MCF 10A (cell line): ENCODE measurements at regions not wholly inside any gene's neighbourhood (a gene's known extent, or its start where the extent isn't known, plus 50 kb on each side); places are given as distances from the start of the nearest gene placed in this dataset.

Source experiments
- BruUV-seq: library from RNA; stranded (reverse); fragments of 400-500 nt; replicated peaks from 2 replicates; lab custom pipeline; 2021; lab: Mats Ljungman, UMichigan
- CTCF ChIA-PET: fragments of 300-600 bp; sonication (Branson Sonifier 250); formaldehyde crosslinking; extraction: SDS; loops from one replicate; lab custom pipeline; 2021; ENCODE audit warnings: antibody characterized with exemption, inconsistent platforms; lab: Yijun Ruan, JAX
- POLR2A ChIA-PET: fragments of 300-600, 350-650 bp; sonication (Branson Sonifier 250); formaldehyde crosslinking; extraction: SDS; loops from one replicate; lab custom pipeline; 2020; ENCODE audit warnings: antibody characterized with exemption, inconsistent platforms; lab: Yijun Ruan, JAX
- DNase-seq: peaks from one replicate; pipeline ENCODE4 v3.0.0-alpha.2; 2018; ENCODE audit not compliant: unreplicated experiment
- H3K27ac Mint-ChIP-seq: one replicate; pipeline ENCODE4 v1.8.0; 2022; ENCODE audit warnings: mild to moderate bottlenecking, low read depth, mixed read lengths; ENCODE audit not compliant: unreplicated experiment
- H3K27me3 Mint-ChIP-seq: one replicate; pipeline ENCODE4 v1.8.0; 2022; ENCODE audit warnings: mixed read lengths; ENCODE audit not compliant: insufficient read depth, unreplicated experiment
- H3K36me3 Mint-ChIP-seq: one replicate; pipeline ENCODE4 v1.8.0; 2022; ENCODE audit warnings: mild to moderate bottlenecking, moderate library complexity, mixed read lengths; ENCODE audit not compliant: insufficient read depth, unreplicated experiment
- H3K4me1 Mint-ChIP-seq: one replicate; pipeline ENCODE4 v1.8.0; 2022; ENCODE audit warnings: mixed read lengths; ENCODE audit not compliant: insufficient read depth, unreplicated experiment
- H3K4me3 Mint-ChIP-seq: one replicate; pipeline ENCODE4 v1.8.0; 2022; ENCODE audit warnings: mild to moderate bottlenecking, moderate library complexity, mixed read lengths; ENCODE audit not compliant: unreplicated experiment
- H3K9me3 Mint-ChIP-seq: one replicate; pipeline ENCODE4 v1.8.0; 2022; ENCODE audit warnings: mixed read lengths; ENCODE audit not compliant: unreplicated experiment
- CTCF ChIP-seq: fragments of 200-600 bp; IDR thresholded peaks from one replicate; pipeline ENCODE4 v1.8.0; 2022; ENCODE audit warnings: antibody characterized with exemption, mild to moderate bottlenecking; ENCODE audit not compliant: unreplicated experiment
- intact Hi-C: fragments of 100-400 bp; cut with micrococcal nuclease; formaldehyde crosslinking; loops from 2 replicates; pipeline ENCODE4 v1.14.1; 2022

- ChIA-PET CTCF (interaction anchor here (0.6 kb wide), 1 partner anchor 1722 kb away, joined by 5 read pairs; no protein-coding TSS in a partner anchor), POLR2A (no interaction called here)
- intact Hi-C loops = no loop called here
- H3K27me3 Mint-ChIP-seq = no peaks in the 10 kb centered on the region
- no peak overlapping the region for H3K4me3 Mint-ChIP-seq
- TF ChIP-seq CTCF = no peak
- no peaks in the 10 kb centered on the region for H3K4me1 Mint-ChIP-seq
- H3K9me3 Mint-ChIP-seq = peaks cover 32% of the 10 kb centered on the region
- BruUV-seq = no TSS peak
- no peak overlapping the region for H3K27ac Mint-ChIP-seq
- H3K36me3 Mint-ChIP-seq = peaks cover 6% of the 10 kb centered on the region
- no peak for DNase-seq
Observed at GRCh38 chr20:43284486-43284885, 94.8 kb upstream of the PTPRT start.

- intact Hi-C loops = no loop called here
- TF ChIP-seq CTCF = no peak
- Mint-ChIP-seq H3K36me3 (peaks cover 6% of the 10 kb centered on the region), H3K4me1 (no peaks in the 10 kb centered on the region), H3K27me3 (no peaks in the 10 kb centered on the region), H3K4me3 (no peak overlapping the region), H3K27ac (no peak overlapping the region), H3K9me3 (peaks cover 32% of the 10 kb centered on the region)
- ChIA-PET POLR2A (no interaction called here), CTCF (no interaction called here)
- no TSS peak for BruUV-seq
- no peak for DNase-seq
Observed at GRCh38 chr20:43283126-43283525, 93.4 kb upstream of the PTPRT start.

GRCh38 chr20:43271980-43272379 is 82.3 kb upstream of the PTPRT start:
- Mint-ChIP-seq H3K36me3 (no peaks in the 10 kb centered on the region), H3K27ac (no peak overlapping the region), H3K4me1 (no peaks in the 10 kb centered on the region), H3K27me3 (no peaks in the 10 kb centered on the region), H3K4me3 (no peak overlapping the region), H3K9me3 (peaks cover 25% of the 10 kb centered on the region)
- ChIA-PET CTCF (interaction anchor here (1.0 kb wide), 1 partner anchor 21 kb away, joined by 5 read pairs; no protein-coding TSS in a partner anchor), POLR2A (interaction anchor here (0.7 kb wide), 1 partner anchor 90 kb away, joined by 4 read pairs; no protein-coding TSS in a partner anchor)
- no peak for DNase-seq
- intact Hi-C loops = no loop called here
- no TSS peak for BruUV-seq
- TF ChIP-seq CTCF = no peak

- POLR2A ChIA-PET = no interaction called here
- Mint-ChIP-seq H3K36me3 (no peaks in the 10 kb centered on the region), H3K4me1 (no peaks in the 10 kb centered on the region), H3K27me3 (no peaks in the 10 kb centered on the region), H3K9me3 (peaks cover 18% of the 10 kb centered on the region), H3K4me3 (no peak overlapping the region), H3K27ac (no peak overlapping the region)
- CTCF ChIA-PET = no interaction called here
- TF ChIP-seq CTCF = no peak
- no TSS peak for BruUV-seq
- no peak for DNase-seq
- intact Hi-C loops = no loop called here
Observed at GRCh38 chr20:43265449-43265848, 75.7 kb upstream of the PTPRT start.
